ENCODE measurements at regions not wholly inside any gene's neighbourhood (a gene's known extent, or its start where the extent isn't known, plus 50 kb on each side); places are given as distances from the start of the nearest gene placed in this dataset.
A peak's percentile ranks its signal among the peaks of the same experiment; 100 is the strongest.

- DNase-seq = no peak
Observed at GRCh38 chr2:58971511-58972360, 730.6 kb upstream of the FANCL start.

GRCh38 chr2:58970365-58970764 lies 729.2 kb upstream of the FANCL start:
- no peak for DNase-seq

- DNase-seq = no peak
Observed at GRCh38 chr2:58968885-58969284, 727.8 kb upstream of the FANCL start.

GRCh38 chr2:58967736-58968135 lies 726.6 kb upstream of the FANCL start:
- DNase-seq = no peak

GRCh38 chr2:58965602-58966001 lies 724.5 kb upstream of the FANCL start:
- no peak for DNase-seq

- no peak for DNase-seq
Observed at GRCh38 chr2:58959996-58960395, 718.9 kb upstream of the FANCL start.

- no peak for DNase-seq
Observed at GRCh38 chr2:58957188-58957840, 716.2 kb upstream of the FANCL start.

- DNase-seq = no peak
Observed at GRCh38 chr2:58954880-58955385, 713.8 kb upstream of the FANCL start.

GRCh38 chr2:58951722-58952121 lies 710.6 kb upstream of the FANCL start:
- no peak for DNase-seq

GRCh38 chr2:58950795-58951462 lies 709.8 kb upstream of the FANCL start:
- DNase-seq = no peak

GRCh38 chr2:58939388-58939787 lies 698.3 kb upstream of the FANCL start:
- no peak for DNase-seq

- no peak for DNase-seq
Observed at GRCh38 chr2:58938988-58939387, 697.9 kb upstream of the FANCL start.

GRCh38 chr2:58932801-58933200 lies 691.7 kb upstream of the FANCL start:
- no peak for DNase-seq

- DNase-seq = no peak
Observed at GRCh38 chr2:58930537-58930936, 689.4 kb upstream of the FANCL start.

GRCh38 chr2:58928973-58929372 lies 687.8 kb upstream of the FANCL start:
- DNase-seq = no peak

- DNase-seq = no peak
Observed at GRCh38 chr2:58928391-58928790, 687.3 kb upstream of the FANCL start.

GRCh38 chr2:58926112-58926511 lies 685.0 kb upstream of the FANCL start:
- no peak for DNase-seq

- DNase-seq = peak; percentile 46
Observed at GRCh38 chr2:58925676-58926081, 684.6 kb upstream of the FANCL start.

GRCh38 chr2:58923869-58924268 lies 682.7 kb upstream of the FANCL start:
- no peak for DNase-seq

- no peak for DNase-seq
Observed at GRCh38 chr2:58922245-58922644, 681.1 kb upstream of the FANCL start.

- DNase-seq = no peak
Observed at GRCh38 chr2:58921676-58922075, 680.6 kb upstream of the FANCL start.

GRCh38 chr2:58920001-58920400 lies 678.9 kb upstream of the FANCL start:
- no peak for DNase-seq

GRCh38 chr2:58919316-58919715 lies 678.2 kb upstream of the FANCL start:
- no peak for DNase-seq

- no peak for DNase-seq
Observed at GRCh38 chr2:58918141-58918540, 677.0 kb upstream of the FANCL start.
